Panc1 (cell line): ENCODE measurements at regions not wholly inside any gene's neighbourhood (a gene's known extent, or its start where the extent isn't known, plus 50 kb on each side); places are given as distances from the start of the nearest gene placed in this dataset.

ENCODE experiments used
- CTCF ChIP-seq: fragments of 450-650 bp; IDR thresholded peaks from 2 replicates; pipeline ENCODE4 v1.5.1; 2017; ENCODE audit warnings: mild to moderate bottlenecking
- POLR2AphosphoS5 ChIP-seq: IDR thresholded peaks from 2 replicates; pipeline ENCODE4 v1.6.1; 2012; ENCODE audit warnings: mild to moderate bottlenecking, low read depth, low read length, moderate library complexity
- TCF7L2 ChIP-seq: IDR thresholded peaks from 2 replicates; pipeline ENCODE4 v1.6.1; 2011; ENCODE audit warnings: mild to moderate bottlenecking, low read depth, low read length, inconsistent platforms

DNA sequence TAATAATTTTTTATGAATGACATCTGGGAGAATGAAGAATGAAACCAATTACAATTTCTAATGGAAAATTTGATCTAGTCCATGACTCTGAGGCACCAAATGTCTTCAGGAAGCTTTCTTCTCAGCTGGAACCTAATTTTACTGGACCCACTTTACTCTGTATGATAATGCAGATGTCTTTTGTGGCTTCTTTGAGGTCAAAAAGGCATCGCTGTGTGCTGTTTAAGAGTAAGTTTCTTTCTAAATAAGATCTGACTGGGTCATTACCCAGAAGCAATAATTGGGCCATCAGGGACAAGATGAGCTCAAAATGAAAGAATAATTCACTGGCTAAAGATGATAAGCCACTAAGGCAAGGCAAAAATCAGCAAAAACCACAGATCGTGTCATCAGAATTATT, 633.4 kb downstream of the PSAT1 start:
- no peak for TF ChIP-seq TCF7L2
- no peak for TF ChIP-seq CTCF
- no peak for TF ChIP-seq POLR2AphosphoS5
